RPMI8226 (cell line): ENCODE measurements at regions not wholly inside any gene's neighbourhood (a gene's known extent, or its start where the extent isn't known, plus 50 kb on each side); places are given as distances from the start of the nearest gene placed in this dataset.
"Not testable (repeated sequence)": the region's sequence is repeated elsewhere in the genome, so short reads cannot be mapped to it uniquely, and the experiment has no call there.

Source experiments
- DNase-seq: peaks from one replicate; pipeline ENCODE4 v3.0.0-alpha.2; 2015

DNA sequence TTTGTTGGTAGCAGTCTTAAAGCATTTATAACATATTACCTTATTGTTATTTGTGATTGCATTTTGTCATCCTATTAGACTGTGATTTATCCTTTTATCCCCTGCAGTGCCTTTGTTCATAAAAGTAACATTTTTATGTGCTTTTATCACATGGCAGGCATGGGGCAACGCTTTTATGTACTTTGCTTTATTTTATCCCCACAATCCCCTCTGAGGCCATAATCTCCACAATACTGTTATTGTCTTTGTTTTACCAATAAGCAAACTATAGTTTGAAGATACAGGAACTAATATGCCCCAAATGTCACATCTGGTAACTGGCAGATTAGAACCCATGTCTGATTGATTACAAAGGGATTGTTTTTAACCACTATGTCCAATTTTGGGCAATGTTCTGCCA lies 613.5 kb downstream of the REEP3 start:
- DNase-seq = no peak

DNA sequence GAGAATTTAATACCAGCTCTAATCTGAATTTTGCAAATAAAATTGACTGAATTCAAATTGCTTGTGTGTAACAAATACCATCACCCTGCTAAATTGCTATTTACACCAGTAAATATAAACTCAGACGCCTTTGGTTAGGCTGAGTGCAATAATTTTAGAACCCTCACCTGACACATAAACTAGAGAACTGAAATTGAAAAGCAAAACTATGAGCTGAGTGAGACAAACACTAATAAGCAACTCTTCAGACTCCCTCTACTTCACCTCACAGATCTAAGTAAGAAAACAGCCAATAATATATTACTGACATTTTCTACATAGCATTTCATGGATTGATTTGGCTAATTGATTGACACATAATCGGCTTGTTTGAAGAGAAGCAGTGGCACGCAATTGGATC lies 621.2 kb downstream of the REEP3 start:
- no peak for DNase-seq

DNA sequence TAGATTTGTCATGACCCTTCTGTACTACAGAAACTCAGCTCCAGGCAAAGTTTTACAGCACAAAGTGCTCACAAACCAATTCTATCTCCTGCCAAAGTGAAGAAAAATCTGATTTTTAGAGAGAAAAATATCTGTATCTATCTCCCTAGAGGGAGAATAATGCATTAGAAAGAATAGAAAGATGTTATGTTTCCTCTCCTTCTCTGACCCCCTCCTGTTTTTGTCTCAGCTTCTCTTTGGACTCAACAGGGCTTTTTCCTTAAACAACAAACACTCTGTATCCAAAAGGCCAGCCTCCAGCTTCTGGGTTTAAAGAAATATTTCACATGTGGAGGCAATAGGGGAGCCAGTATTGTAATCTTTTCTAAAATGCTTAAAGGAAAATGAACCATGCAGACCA lies 627.4 kb downstream of the REEP3 start:
- DNase-seq = no peak

DNA sequence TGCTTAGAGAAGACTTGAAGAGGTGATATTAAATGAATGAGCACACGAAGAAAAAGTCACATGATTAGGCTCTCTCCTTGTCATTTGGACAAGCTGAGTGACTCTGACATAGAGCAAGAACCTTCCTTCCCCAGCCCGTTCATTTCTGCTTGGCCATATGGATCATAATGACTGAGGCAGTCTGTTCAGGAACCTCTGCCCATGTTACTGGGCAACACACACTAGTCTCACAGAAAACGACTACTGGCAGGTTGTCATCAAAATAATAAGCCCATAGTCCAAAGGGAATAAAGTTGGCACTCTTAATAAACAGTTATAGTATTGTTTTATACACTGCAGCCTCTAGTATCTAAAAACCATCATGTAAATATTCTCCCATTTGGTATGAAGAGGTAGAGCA lies 635.0 kb downstream of the REEP3 start:
- no peak for DNase-seq

DNA sequence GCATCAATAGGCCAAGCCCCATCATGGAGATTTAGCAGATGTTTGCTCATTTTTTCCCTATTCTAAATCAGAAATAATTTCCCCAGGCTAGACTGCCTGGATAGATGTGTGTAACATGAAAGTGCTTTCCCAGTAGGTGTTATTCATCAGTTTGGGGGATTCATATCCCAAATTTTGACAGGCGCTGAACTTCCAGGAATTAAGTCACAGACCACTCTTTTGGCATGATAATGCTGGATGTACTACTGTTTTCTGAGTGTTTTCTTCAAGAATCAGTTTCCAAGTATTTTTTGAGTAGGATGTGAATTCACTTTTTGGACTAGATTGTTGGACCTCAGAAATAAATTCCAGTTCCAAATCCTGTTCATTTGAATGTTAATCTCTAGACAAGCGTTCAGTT lies 637.4 kb downstream of the REEP3 start:
- DNase-seq = no peak

DNA sequence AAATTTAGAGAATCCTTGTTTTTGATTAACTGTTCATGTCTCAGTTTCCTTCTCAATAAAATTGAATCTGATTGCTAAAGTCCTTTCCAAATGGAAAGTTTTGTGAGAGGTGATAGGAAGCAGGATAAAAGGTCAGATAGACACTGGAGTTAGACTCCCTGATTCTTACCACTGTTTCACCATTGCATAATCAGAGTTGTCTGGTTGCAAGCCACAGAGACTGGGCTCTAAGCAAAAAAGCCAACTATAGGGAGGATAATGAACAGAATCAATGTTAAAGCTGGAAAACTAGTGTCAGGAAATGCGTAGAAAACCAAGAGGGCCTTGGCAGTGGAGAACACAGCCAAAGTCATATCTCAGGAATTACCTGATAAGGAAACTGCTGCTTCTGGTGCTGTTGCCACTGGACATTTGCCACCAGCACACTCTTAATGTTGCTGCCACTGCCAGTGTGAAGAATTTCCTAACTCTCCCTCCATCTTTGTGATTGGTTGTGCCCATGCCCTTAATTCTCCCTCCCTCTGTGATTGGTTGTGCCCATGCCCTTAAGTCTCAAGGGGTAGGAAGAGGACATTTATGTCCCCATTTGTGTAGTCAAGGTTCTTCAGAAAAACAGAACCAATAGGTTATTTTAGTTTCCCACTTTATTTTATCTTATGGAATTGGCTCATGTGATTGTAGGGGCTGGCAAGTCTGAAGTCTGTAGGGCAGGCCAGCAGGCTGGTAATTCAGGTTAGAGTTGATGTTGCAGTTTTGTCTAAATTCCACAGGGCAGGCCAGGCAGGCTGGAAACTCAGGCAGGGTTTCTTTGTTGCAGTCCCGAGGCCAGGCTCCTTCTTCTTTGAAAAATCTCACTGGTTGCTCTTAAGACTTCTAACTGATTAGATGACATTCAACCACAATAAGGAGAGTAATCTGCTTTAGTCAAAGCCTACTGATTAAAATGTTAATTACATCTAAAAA lies 639.0 kb downstream of the REEP3 start:
- DNase-seq = no peak

DNA sequence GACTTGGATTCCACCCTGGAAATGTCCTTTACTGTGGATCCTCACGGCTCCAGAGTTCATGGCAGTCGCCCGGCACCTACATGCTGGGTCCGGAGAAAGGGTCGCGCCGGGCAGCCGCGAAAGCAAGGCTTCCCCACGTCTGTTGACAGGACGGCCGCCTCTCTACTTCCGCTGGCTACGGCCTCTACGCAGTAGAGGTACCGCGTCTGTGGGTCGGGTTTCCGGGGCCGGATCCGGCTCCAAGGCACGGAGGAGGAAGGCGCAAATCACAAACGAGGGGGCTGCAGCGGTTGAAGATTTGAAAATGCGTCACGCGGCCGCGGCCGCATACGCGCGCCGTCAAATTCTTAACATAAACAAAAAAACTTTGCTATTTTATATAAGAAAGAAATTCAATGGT lies 649.6 kb downstream of the REEP3 start:
- DNase-seq = no peak

DNA sequence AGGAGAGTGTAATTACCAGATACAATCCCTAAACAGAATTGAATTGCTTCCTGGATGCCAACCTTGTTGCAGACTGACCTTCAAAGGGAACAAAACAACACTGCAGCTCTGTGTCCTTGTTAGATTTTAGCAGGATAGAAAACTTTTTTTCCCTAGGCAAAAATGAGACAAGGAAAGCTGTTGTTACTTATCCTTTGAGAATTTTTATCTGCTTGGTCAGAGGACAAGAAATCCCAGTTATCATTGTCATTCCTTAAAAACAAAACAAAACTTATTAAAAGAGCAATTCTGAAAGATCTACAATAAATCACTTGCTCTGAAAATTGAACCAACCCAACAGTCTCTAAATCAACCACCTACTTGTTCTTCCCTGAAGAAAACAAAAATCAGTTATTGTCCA lies 652.6 kb downstream of the REEP3 start:
- no peak for DNase-seq

DNA sequence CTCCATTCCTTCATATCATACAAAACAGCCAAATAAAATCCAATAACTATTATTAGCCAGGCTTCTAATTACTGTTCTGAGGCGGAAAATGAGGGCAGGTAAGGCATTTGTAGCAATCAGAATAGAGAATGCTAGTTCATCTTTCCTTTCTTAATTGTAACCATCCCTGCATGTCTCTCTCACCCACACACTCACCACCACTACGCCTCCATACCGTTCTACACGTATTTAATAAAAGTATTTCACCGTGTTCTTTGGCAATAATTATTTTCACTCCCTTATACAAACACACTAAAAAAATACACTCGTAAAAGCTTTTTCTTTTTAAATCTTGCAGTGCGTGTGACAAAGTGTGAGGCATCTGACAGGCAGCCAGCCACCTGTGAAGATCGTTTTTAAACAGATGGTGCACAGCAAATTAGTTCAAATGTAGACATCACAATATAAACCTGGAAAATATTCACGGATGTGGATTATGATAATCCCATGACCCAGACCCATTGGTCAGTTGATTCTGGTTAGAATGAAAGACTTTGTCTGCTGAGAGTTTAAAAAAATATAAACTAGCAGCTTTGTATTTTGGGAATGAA lies 653.6 kb downstream of the REEP3 start:
- DNase-seq = no peak

DNA sequence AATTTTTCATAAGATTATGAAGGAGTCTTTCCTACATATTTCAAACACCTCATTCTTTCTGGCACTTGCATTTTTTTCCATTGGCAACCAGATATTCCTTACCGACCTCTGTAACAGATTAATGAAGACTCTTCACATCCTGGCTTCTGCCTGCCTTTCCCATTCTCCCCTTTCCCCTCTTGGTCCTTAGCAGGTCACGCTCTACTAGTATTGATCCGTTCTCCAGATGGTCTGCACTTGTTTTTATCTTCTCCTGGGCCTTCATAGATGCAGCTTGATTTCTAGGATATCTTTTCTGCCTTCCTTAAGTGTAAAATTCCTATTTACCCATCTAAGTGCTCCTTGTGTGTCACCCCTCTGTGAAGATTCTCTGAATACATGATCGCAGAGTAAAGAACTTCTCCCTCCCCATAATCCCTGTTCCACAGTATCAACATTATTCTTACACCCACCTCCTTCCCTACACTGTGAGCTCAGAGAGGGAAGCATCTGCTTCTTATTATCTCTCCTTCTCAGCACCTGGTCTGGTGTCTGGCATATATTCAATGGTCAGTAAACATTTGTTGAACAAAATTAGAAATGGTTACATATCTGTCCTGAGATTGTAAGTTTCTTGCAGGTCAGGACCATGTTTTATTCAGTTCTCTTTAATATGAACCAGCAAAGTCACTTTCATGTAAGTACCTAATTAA lies 654.2 kb downstream of the REEP3 start:
- no peak for DNase-seq

DNA sequence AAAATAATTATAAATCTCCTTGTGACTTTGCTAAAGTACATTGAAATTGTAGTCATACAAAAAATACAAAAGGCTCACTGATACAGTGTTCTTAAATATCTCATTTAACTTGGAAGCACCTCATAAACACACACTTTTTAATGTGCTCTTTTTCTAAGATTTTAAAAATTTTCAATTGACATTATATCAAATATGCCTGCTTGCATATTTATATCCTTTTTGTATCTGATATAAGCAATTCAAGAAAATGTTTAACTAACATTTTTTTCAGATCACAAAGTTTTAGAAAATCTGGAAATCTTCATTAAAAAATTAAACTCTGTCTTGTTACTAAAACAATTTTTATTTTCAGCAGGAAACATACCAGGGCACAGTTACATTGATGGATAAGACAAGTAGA lies 661.5 kb downstream of the REEP3 start:
- DNase-seq = no peak

DNA sequence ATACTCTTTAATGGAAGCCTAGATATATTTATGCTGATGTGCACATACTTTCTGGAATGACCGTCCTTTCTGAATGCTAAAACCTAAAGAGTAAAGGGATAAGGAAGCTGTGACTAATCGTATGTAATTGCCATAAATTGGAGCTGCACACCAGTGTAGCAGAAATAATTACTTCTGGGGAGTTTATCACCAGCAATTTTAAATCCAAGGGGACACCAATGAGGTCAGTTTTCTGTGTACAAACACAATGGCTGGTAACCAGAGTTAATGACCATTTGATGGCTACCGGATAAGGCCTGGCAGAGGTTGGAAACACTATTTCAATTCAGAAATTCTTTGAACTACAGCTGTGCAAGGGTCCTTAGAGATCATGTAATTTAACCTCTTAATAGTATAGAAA lies 670.1 kb downstream of the REEP3 start:
- no peak for DNase-seq

DNA sequence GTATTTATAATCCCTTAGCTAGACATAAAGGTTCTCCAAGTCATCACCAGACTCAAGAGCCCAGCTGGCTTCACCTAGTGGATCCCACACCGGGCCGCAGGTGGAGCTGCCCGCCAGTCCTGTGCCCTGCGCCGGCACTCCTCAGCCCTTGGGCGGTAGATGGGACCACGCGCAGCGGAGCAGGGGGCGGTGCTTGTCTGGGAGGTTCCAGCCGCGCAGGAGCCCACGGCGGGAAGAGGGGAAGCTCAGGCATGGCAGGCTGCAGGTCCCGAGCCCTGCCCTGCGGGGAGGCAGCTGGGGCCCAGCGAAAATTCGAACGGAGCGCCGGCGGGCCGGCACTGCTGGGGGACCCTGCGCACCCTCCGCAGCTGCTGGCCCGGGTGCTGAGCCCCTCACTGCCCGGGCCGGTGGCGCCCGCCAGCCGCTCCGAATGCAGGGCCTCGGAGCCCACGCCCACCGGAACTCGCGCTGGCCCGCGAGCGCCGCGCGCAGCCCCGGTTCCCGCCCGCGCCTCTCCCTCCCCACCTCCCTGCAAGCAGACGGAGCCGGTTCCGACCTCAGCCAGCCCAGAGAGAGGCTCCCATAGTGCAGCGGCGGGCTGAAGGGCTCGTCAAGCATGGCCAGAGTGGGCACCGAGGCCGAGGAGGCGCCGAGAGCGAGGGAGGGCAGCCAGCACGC lies 675.6 kb downstream of the REEP3 start:
- no peak for DNase-seq

DNA sequence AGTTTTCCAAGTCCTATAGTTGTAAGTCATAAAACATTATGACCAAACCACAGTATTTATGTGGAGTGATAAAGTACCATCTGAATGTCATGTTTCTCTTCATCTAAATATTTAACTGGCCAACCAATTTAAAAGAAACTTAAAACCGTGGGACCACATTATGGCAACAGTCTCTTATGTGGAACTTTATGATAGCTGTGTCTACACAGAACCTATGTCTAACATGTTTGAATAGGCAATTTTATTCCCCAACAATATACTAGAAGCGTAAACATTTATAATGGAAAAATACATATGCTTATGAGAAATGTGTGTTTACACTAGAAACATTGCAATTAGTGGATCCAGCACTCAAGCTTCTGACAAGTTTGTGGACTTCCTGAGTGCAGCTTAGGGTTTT lies 680.7 kb downstream of the REEP3 start:
- no peak for DNase-seq

DNA sequence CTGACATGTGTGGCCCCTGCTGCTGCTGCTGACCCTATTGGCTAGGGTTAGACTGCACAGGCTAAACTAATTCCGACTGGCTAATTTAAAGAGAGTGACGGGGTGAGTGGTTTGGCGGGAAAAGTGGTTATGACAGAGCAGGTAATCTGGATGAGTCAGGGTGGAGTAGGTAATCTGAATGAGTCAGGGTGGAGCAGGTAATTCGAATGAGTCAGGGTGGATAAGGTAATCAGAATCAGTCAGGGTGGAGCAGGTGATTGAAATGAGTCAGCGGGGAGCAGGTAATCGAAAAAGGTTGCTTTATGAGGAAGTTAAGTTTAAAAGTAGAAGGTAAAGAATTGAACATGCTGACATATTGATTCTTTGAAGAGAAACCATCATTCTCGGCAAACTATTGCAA lies 683.3 kb downstream of the REEP3 start:
- DNase-seq = not testable (repeated sequence)

DNA sequence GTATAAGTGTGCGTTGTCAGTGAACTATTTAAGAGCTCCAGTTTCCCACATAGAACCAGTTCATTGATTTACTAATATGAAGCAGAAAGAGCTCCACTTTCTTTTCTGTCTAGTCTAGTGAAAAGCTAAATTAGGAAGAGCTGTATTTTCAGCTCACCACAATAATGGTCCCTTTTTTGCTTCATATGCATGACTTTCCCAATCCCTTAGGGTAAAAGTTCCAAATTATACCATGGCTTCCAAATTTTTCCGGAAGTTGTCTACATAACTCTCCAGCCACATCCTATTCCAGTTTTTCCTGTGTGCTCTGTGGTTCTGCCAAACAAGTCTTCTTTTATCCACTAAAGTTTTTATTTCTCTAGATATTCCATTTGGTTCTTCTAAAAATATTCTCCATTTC lies 685.2 kb downstream of the REEP3 start:
- DNase-seq = no peak

DNA sequence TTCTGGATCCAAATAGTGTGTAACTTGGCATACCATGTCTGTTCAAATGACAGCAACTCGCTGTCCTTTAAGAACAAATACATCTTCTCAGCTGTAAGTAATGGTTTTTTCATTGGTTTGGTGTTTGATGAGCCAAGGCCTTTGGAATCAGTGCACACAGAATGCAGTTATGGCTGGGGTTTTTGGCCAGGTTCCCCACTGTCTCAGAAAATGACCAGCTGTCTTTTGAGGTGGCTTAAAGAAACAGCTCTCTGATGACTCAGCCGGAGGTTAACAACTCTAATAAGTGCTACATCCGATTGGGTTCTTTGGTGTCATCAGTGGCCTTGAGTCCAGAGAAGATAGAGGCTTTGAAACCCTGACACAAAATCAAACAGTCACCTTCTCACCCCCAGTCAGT lies 688.4 kb downstream of the REEP3 start:
- no peak for DNase-seq

DNA sequence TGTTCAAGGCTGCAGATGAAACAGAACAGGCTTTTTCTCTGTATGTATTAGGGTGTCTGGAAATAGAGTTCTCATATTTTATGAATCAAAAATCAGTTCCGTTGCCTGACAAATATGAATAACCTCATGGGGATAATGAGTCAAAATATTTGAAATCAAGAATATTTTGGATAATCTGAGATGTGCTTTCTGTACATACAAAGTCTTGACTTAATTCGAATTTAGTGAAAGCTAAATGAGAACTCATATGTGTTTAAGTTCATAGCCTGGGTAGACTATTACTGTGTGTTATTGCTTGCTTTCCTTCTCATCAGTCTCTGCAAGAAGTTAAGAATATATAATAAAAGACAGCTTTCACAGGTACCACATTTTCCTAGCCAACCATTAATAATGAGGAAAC lies 689.0 kb downstream of the REEP3 start:
- DNase-seq = no peak

DNA sequence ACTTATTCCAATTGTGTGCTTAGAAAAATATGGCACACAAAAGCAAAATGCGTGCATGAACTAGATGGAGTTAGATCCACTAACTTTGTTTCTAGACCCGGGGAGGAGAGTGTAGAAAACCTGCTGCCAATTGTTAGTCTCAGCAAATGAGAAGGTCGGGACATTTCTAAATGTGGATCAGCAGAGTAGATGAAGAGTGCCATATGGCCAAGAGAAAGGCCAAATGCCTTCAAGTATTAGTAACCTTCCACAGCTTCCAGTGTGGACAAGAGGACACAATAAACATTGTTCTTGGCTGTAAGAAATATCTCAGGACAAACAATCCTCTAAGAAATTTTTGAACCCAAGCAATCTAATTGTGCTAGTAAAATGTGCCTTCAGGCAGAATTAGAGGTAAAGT lies 690.3 kb downstream of the REEP3 start:
- DNase-seq = no peak

DNA sequence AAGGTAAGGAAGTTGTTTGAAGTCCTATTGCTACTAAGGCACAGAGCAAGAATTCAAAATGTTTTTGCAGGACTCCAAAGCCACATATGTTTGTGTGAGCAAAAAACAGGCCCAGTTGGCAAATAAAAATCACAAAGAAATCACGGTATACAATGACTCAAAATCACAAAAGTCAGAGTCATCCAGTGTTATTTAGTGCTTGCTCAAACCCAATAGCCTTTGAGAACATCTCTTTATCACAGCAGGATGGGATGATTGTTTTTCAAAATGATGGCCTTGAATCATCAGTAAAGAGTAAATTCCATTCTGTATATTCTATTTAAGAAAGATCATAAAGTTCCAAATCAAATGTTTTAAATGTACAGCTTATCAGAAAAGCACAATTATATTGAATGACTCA lies 693.9 kb downstream of the REEP3 start:
- DNase-seq = no peak

DNA sequence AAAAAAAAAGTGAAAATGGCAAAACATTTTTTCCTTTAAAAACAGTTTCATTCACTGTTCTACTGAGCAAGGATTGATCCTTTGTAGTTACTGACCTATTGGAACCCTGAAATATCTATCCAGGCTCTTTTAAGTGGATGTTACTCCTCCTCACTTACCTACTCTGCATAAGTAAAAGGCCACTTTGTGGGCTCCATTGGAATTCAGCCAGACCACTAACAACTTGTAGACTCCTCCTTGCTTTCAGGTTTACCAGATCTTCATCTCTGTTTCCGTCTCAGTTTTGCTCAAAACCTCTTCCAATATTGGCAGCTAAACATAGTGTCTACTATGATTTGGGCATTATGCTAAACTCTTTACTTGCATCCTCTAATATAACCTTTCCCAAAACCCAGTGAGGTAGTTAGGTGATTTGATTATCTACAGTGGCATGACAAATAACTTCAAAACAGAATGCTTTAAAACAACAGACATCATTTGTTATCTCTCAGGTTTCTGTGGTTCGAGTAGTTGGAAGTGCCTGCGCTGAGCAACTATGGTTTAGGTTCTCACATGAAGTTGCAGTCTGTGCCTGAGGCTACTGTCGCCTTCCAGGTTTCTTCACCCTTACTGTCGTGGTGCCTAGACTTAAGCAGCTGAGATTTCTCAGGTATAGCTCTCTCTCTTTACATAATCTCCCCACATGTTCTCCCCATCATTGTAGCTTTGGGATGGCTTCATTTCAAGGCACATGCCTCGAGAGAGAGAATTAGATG lies 698.2 kb downstream of the REEP3 start:
- DNase-seq = no peak

DNA sequence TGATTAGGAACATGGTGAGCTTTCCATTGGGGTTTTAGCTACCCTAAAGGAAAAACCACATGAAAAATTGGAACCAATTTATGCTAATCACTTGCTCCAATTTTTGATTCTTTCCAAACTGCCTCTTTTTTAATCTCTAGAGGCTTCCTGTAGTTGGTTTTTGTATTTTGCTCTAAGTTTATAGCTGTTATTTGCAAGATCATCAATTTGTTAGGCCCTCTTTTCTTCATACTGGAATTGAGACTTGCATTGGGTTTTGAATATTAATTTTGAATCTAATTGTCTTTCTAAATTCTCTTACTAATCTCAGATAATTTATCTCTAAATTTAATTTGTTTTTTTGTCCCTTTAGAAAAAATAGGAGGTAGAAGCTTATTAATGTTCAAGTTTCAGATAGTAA lies 713.3 kb downstream of the REEP3 start:
- no peak for DNase-seq

DNA sequence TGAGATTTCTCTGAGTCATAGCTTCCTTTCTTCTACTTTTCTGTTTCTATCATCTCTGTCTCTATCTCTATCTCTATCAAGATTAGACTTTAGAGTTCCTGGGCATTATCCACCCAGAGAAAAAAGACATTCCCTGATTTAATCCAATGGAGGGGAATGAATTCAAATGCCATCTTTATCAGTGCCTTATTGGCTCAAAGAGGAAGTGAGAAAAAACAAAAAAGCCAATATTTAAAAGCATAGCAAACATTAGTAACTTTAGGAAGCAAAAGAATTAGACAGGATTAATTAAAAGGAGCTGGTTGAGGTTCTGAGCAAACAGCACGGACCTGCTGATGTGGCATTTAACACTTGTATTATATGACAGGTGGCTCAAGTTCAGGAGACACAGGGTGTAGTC lies 736.5 kb downstream of the REEP3 start:
- DNase-seq = no peak
